K562 (cell line): ENCODE measurements at regions not wholly inside any gene's neighbourhood (a gene's known extent, or its start where the extent isn't known, plus 50 kb on each side); places are given as distances from the start of the nearest gene placed in this dataset.

Experiments used
- ATAC-seq: fragments of 200-7000 bp; cut with Tn5 transposase; 3 replicates; pipeline ENCODE4 v1.9.1; 2020; ENCODE audit warnings: moderate library complexity
- BruUV-seq: library from RNA; stranded (reverse); fragments of 400-500 nt; replicated peaks from 2 replicates; lab custom pipeline; 2021; lab: Mats Ljungman, UMichigan
- CTCF ChIA-PET: fragments of 300-600 bp; formaldehyde crosslinking; extraction: SDS; loops from one replicate; lab custom pipeline; 2021; ENCODE audit warnings: low intra/inter-chr PET ratio; lab: Yijun Ruan, JAX
- POLR2A ChIA-PET: fragments of 300-600, 350-650 bp; sonication (Branson Sonifier 250); formaldehyde crosslinking; extraction: SDS; loops from one replicate; lab custom pipeline; 2021; ENCODE audit warnings: antibody characterized with exemption, inconsistent platforms; lab: Yijun Ruan, JAX
- DNase-seq, 4 experiments: peaks; one replicate each; pipeline versions ENCODE4 v3.0.0 to v3.0.0-alpha.2; 2011 to 2018; ENCODE audit warnings: low spot score in 3 of 4, mixed read lengths in 3 of 4; ENCODE audit errors: extremely low read depth in 1 of 4
- FAIRE-seq: peaks from 2 replicates; lab custom pipeline; 2011; peaks lifted over from hg19 to GRCh38; lab: Jason Lieb, UNC
- H2AFZ ChIP-seq: 2 replicates; pipeline ENCODE4 v1.6.0; 2011; ENCODE audit warnings: low read depth, low read length, control low read depth, inconsistent platforms
- H3K27ac ChIP-seq: fragments of 200-600 bp; 3 replicates; pipeline ENCODE4 v1.8.0; 2011; ENCODE audit warnings: low read depth, mild to moderate bottlenecking, control low read depth, inconsistent platforms, low read length, moderate library complexity, mixed read lengths; ENCODE audit errors: extremely low read depth
- H3K27me3 ChIP-seq, 2 experiments: fragments of 300-600 bp in 1 of 2; 2 replicates in 1 of 2; 3 replicates in 1 of 2; pipeline versions ENCODE4 v1.6.0 to v1.8.0; 2011; ENCODE audit warnings: inconsistent platforms in 2 of 2, low read length in 2 of 2, mild to moderate bottlenecking in 1 of 2, mixed read lengths in 1 of 2, moderate library complexity in 1 of 2; ENCODE audit not compliant: control insufficient read depth in 2 of 2, insufficient read depth in 2 of 2
- H3K36me3 ChIP-seq: fragments of 300-600 bp; 3 replicates; pipeline ENCODE4 v1.8.0; 2011; ENCODE audit warnings: mild to moderate bottlenecking, low read length, inconsistent platforms; ENCODE audit not compliant: control insufficient read depth, insufficient read depth
- H3K4me1 ChIP-seq, 2 experiments: fragments of 200-600 bp in 1 of 2; replicated peaks in 1 of 2; 2 replicates in 1 of 2; 3 replicates in 1 of 2; pipeline versions ENCODE4 v1.5.1 to v1.8.0; 2011; ENCODE audit warnings: inconsistent platforms in 2 of 2, low read length in 2 of 2, mild to moderate bottlenecking in 1 of 2, mixed read lengths in 1 of 2, moderate library complexity in 1 of 2; ENCODE audit not compliant: control insufficient read depth in 2 of 2, insufficient read depth in 2 of 2
- H3K4me2 ChIP-seq: 2 replicates; pipeline ENCODE4 v1.6.1; 2011; ENCODE audit warnings: low read length, control low read depth, inconsistent platforms, mixed read lengths; ENCODE audit not compliant: insufficient read depth
- H3K4me3 ChIP-seq: fragments of 200-600 bp; sonication (generic), shearing (Covaris generic); 2 replicates; pipeline ENCODE4 v1.5.1; 2016; ENCODE audit warnings: control low read depth, inconsistent platforms
- H3K79me2 ChIP-seq: fragments of 200-600 bp; 3 replicates; pipeline ENCODE4 v1.8.0; 2011; ENCODE audit warnings: low read length, inconsistent platforms; ENCODE audit not compliant: control insufficient read depth, insufficient read depth
- H3K9ac ChIP-seq, 2 experiments: 2 replicates each; pipeline versions ENCODE4 v1.6.0 to v1.6.1; 2011; ENCODE audit warnings: low read depth in 2 of 2, low read length in 2 of 2, control low read depth in 1 of 2, inconsistent platforms in 1 of 2, mild to moderate bottlenecking in 1 of 2, mixed read lengths in 1 of 2; ENCODE audit not compliant: insufficient read depth in 1 of 2
- H3K9me1 ChIP-seq: one replicate; pipeline ENCODE4 v1.6.0; 2011; ENCODE audit warnings: inconsistent platforms, mild to moderate bottlenecking, low read length, moderate library complexity; ENCODE audit not compliant: control insufficient read depth, insufficient read depth
- H3K9me3 ChIP-seq: replicated peaks from 2 replicates; pipeline ENCODE4 v1.5.1; 2011; ENCODE audit warnings: low read depth, low read length, inconsistent platforms; ENCODE audit not compliant: control insufficient read depth, insufficient read depth
- H4K20me1 ChIP-seq: replicated peaks from 2 replicates; pipeline ENCODE4 v1.6.1; 2011; ENCODE audit warnings: low read length, inconsistent platforms, mixed read lengths; ENCODE audit not compliant: control insufficient read depth, insufficient read depth
- CBFA2T2 ChIP-seq: fragments of 450-650 bp; conservative IDR thresholded peaks from 2 replicates; pipeline ENCODE4 v1.6.1; 2017; ENCODE audit warnings: mild to moderate bottlenecking
- DDX20 ChIP-seq: fragments of 450-650 bp; IDR thresholded peaks from 2 replicates; pipeline ENCODE4 v1.6.1; 2016; ENCODE audit warnings: missing genetic modification characterization, low read depth, mild to moderate bottlenecking, missing compliant biosample characterization, moderate library complexity
- FOS ChIP-seq: IDR thresholded peaks from 3 replicates; pipeline ENCODE4 v1.6.1; 2011; ENCODE audit not compliant: insufficient read length; ENCODE audit errors: extremely low read depth
- HMBOX1 ChIP-seq: sonication (generic); IDR thresholded peaks from 2 replicates; pipeline ENCODE4 v1.6.1; 2016
- HNRNPL ChIP-seq: fragments of 200-400 bp; formaldehyde crosslinking; IDR thresholded peaks from 2 replicates; pipeline ENCODE4 v1.6.1; 2017; ENCODE audit warnings: low read depth, mild to moderate bottlenecking, low read length
- KAT8 ChIP-seq: fragments of 450-650 bp; IDR thresholded peaks from 2 replicates; pipeline ENCODE4 v1.6.1; 2016; ENCODE audit warnings: low read depth, mild to moderate bottlenecking
- MAFK ChIP-seq: IDR thresholded peaks from 2 replicates; pipeline ENCODE4 v1.6.1; 2011; ENCODE audit warnings: low read length, improper control_type of control experiment
- NCOA4 ChIP-seq: fragments of 450-650 bp; IDR thresholded peaks from 2 replicates; pipeline ENCODE4 v1.6.1; 2018; ENCODE audit warnings: mild to moderate bottlenecking; ENCODE audit not compliant: partially characterized antibody
- RUNX1 ChIP-seq: sonication (generic); IDR thresholded peaks from 2 replicates; pipeline ENCODE4 v1.6.1; 2016; ENCODE audit warnings: antibody characterized with exemption, low read depth
- TEAD2 ChIP-seq: fragments of 450-650 bp; IDR thresholded peaks from 2 replicates; pipeline ENCODE4 v1.6.1; 2016; ENCODE audit warnings: missing genetic modification characterization, control low read depth, missing compliant biosample characterization
- TGIF2 ChIP-seq: sonication (generic); formaldehyde crosslinking; IDR thresholded peaks from 2 replicates; pipeline ENCODE4 v1.8.1; 2022; ENCODE audit warnings: mild to moderate bottlenecking, missing genetic modification reagents, moderate library complexity
- ZBTB7A ChIP-seq: IDR thresholded peaks from 2 replicates; pipeline ENCODE4 v1.6.1; 2011; ENCODE audit warnings: low read depth, mild to moderate bottlenecking, low read length, moderate library complexity, borderline replicate concordance; ENCODE audit not compliant: control insufficient read depth
- ZNF197 ChIP-seq: fragments of 200-800 bp; sonication (Bioruptor generic); IDR thresholded peaks from 2 replicates; pipeline ENCODE4 v1.6.1; 2016; ENCODE audit warnings: low read depth, missing genetic modification characterization, missing compliant biosample characterization
- WGBS: fragments of 100-300 bp; shearing (Covaris generic); methylation state at CpG from one replicate; pipeline ENCODE4 v1.1.6; 2016; ENCODE audit warnings: low coverage, mixed read lengths; ENCODE audit not compliant: insufficient coverage; ENCODE audit errors: missing lambda C conversion rate; 5-methylcytosine and 5-hydroxymethylcytosine counted together
- in situ Hi-C: fragments of 300-500 bp; cut with MboI; formaldehyde crosslinking; loops from 4 replicates; pipeline ENCODE4 v1.15.0; 2018; ENCODE audit warnings: inconsistent platforms, mixed read lengths
- intact Hi-C: fragments of 100-400 bp; cut with micrococcal nuclease; formaldehyde crosslinking; loops from 2 replicates; pipeline ENCODE4 v1.14.2; 2022
- TF ChIP-seq, protein P1 (sequence below): sonication (generic); formaldehyde crosslinking; IDR thresholded peaks from 2 replicates; pipeline ENCODE4 v1.8.0; 2022; ENCODE audit warnings: missing genetic modification reagents, mild to moderate bottlenecking, borderline replicate concordance
- TF ChIP-seq, protein P2 (sequence below): IDR thresholded peaks from 3 replicates; pipeline ENCODE4 v1.6.1; 2011; ENCODE audit warnings: borderline replicate concordance, mild to moderate bottlenecking; ENCODE audit not compliant: insufficient read length, insufficient read depth

- no peak for FAIRE-seq
- POLR2A ChIA-PET = no interaction called here
Measured at GRCh38 chr7:110186334-110186733, 904.6 kb upstream of the LRRN3 start.

More at GRCh38 chr7:110186334-110186733, 904.6 kb upstream of the LRRN3 start:
- Histone ChIP-seq H3K36me3 (no peaks in the 10 kb centered on the region), H3K9ac (no peak overlapping the region), H3K9me1 (no peaks in the 10 kb centered on the region), H3K27ac (no peak overlapping the region), H2AFZ (no peak overlapping the region), H4K20me1 (no peaks in the 10 kb centered on the region), H3K9me3 (no peaks in the 10 kb centered on the region), H3K79me2 (no peaks in the 10 kb centered on the region), H3K4me3 (no peak overlapping the region)
- ATAC-seq (no peak), DNase-seq (no peak)
- intact Hi-C loops (no loop called here), in situ Hi-C loops (no loop called here)
- WGBS = 0% methylated on average over 2 of the region's 2 CpGs
- TF ChIP-seq DDX20 (tag) (no peak), ZBTB7A (no peak), ZNF197 (CRISPR knock-in tag) (no peak), FOS (no peak), CBFA2T2 (no peak), TGIF2 (CRISPR knock-in tag) (no peak), HMBOX1 (no peak), TEAD2 (no peak), KAT8 (no peak), RUNX1 (no peak), NCOA4 (no peak), MAFK (no peak), HNRNPL (no peak)
- TF ChIP-seq, protein P1, sequence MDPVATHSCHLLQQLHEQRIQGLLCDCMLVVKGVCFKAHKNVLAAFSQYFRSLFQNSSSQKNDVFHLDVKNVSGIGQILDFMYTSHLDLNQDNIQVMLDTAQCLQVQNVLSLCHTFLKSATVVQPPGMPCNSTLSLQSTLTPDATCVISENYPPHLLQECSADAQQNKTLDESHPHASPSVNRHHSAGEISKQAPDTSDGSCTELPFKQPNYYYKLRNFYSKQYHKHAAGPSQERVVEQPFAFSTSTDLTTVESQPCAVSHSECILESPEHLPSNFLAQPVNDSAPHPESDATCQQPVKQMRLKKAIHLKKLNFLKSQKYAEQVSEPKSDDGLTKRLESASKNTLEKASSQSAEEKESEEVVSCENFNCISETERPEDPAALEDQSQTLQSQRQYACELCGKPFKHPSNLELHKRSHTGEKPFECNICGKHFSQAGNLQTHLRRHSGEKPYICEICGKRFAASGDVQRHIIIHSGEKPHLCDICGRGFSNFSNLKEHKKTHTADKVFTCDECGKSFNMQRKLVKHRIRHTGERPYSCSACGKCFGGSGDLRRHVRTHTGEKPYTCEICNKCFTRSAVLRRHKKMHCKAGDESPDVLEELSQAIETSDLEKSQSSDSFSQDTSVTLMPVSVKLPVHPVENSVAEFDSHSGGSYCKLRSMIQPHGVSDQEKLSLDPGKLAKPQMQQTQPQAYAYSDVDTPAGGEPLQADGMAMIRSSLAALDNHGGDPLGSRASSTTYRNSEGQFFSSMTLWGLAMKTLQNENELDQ (CRISPR knock-in tag) = no peak
- TF ChIP-seq, protein P2, sequence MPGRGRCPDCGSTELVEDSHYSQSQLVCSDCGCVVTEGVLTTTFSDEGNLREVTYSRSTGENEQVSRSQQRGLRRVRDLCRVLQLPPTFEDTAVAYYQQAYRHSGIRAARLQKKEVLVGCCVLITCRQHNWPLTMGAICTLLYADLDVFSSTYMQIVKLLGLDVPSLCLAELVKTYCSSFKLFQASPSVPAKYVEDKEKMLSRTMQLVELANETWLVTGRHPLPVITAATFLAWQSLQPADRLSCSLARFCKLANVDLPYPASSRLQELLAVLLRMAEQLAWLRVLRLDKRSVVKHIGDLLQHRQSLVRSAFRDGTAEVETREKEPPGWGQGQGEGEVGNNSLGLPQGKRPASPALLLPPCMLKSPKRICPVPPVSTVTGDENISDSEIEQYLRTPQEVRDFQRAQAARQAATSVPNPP = no peak
- TF ChIP-seq, all 486 proteins: peak for 0
- no peaks in the 10 kb centered on the region for H3K27me3 ChIP-seq
- no peaks in the 10 kb centered on the region for H3K4me1 ChIP-seq
- CTCF ChIA-PET = no interaction called here
- BruUV-seq = no TSS peak
- H3K4me2 ChIP-seq = no peak overlapping the region
